ENCODE measurements at regions not wholly inside any gene's neighbourhood (a gene's known extent, or its start where the extent isn't known, plus 50 kb on each side); places are given as distances from the start of the nearest gene placed in this dataset.
"Not testable (repeated sequence)": the region's sequence is repeated elsewhere in the genome, so short reads cannot be mapped to it uniquely, and the experiment has no call there.

DNA sequence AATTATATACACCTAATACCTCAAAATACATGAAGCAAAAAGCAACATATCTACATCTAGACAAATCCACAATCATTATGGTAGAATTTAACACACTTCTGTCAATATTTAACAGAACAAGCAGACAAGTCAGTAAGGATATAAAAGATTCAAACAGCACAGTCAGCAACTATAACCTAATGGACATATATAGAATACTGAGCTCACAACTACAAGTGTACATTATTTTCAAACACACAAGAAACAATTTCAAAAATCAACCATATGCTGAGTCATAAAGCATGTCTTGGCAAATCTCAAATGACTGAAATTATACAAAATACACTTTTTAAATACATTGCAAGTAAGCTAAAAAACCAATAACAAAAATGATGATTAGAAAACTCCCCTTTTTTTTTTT, 178.0 kb downstream of the TOMM20 start:
- Histone ChIP-seq H3K9me3 (ENCODE audit: low read depth) (peaks cover 6% of the 10 kb centered on the region), H3K27me3 (no peaks in the 10 kb centered on the region), H3K4me1 (peaks cover 19% of the 10 kb centered on the region), H3K4me2 (no peak overlapping the region), H2AFZ (replicated peaks) (no peak overlapping the region), H4K20me1 (ENCODE audit: low read depth) (no peaks in the 10 kb centered on the region), H3K4me3 (no peak overlapping the region), H3K9ac (no peak overlapping the region), H3K27ac (no peak overlapping the region), H3K79me2 (ENCODE audit: low read depth) (no peaks in the 10 kb centered on the region), H3F3A (ENCODE audit: low read depth) (peaks cover 5% of the 10 kb centered on the region), H3K36me3 (no peaks in the 10 kb centered on the region)
- Mint-ChIP-seq H3K27me3 (ENCODE audit: insufficient read depth, low read depth) (peaks cover 9% of the 10 kb centered on the region), H3K36me3 (peaks cover 1% of the 10 kb centered on the region), H3K27ac (no peak overlapping the region), H3K4me1 (peaks cover 43% of the 10 kb centered on the region), H3K9me3 (peaks cover 19% of the 10 kb centered on the region), H3K4me3 (no peak overlapping the region)
- TF ChIP-seq CTCF (IDR thresholded peaks at IDR 0.05), result no peak
- TF ChIP-seq EZH2phosphoT487 (IDR thresholded peaks at IDR 0.05), result no peak
- no peak for TF ChIP-seq EZH2 (IDR thresholded peaks at IDR 0.05)
- DNase-seq (ENCODE audit: low spot score), result no peak

- not testable (repeated sequence) for H3K9me3 ChIP-seq (ENCODE audit: low read depth); H3K36me3 Mint-ChIP-seq; H3K27me3 ChIP-seq; H3K4me1 ChIP-seq; H3K4me2 ChIP-seq; H3K36me3 ChIP-seq; H4K20me1 ChIP-seq (ENCODE audit: low read depth); H3F3A ChIP-seq (ENCODE audit: low read depth); H3K27ac ChIP-seq; DNase-seq (ENCODE audit: low spot score); H3K79me2 ChIP-seq (ENCODE audit: low read depth); H3K27ac Mint-ChIP-seq; H3K9ac ChIP-seq; H3K4me3 ChIP-seq; H2AFZ ChIP-seq (replicated peaks); H3K27me3 Mint-ChIP-seq (ENCODE audit: insufficient read depth, low read depth); H3K4me3 Mint-ChIP-seq
- Mint-ChIP-seq H3K4me1 (peaks cover 32% of the 10 kb centered on the region), H3K9me3 (peaks cover 26% of the 10 kb centered on the region)
Observed at GRCh38 chr1:234949528-234949927, 179.1 kb downstream of the TOMM20 start.

DNA sequence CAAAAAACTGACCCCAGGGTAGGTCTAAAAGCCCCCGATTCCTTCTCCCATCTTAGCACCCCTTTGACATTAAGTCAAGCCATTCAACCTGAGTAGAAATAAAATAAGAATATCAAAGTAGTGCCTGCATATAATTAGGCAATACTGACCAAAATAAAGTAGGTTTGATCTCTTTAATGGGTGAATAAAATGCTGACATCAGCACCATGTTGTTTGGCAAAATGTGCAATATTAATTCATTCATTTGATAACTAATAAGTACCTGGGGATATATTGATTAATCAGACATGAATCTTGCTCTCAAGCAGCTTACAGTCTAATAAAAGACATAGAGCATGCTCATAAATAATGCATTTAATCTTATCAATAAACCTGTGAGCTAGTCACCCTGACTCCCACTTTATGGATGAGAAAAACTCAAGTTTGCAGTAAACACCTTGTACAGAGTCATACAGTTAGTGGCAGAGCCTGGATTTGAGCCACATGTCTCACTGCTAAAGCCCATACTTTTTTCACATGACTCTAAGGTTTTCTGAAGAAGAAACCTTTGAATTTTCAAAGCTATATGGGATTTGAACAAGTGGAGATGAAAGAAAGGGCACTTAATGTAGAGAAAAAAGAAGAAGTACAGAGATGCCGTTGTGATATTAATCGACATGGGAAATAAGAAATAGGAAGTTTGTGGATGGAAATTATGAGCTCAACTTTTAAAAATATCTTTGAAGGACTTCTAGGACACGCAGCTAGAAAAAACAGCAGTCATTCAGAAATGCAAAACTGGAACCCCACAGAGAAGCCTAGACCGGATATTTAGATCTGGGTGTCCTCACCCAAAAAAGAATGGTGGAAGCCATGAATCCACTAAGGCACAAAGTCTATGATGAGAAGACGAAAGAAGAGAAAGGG, 183.9 kb downstream of the TOMM20 start:
- no peaks in the 10 kb centered on the region for H3F3A ChIP-seq (ENCODE audit: low read depth)
- Mint-ChIP-seq H3K9me3 (peaks cover 25% of the 10 kb centered on the region), H3K27ac (no peak overlapping the region), H3K27me3 (ENCODE audit: insufficient read depth, low read depth) (peaks cover 4% of the 10 kb centered on the region), H3K36me3 (no peaks in the 10 kb centered on the region), H3K4me3 (no peak overlapping the region), H3K4me1 (peaks cover 12% of the 10 kb centered on the region)
- H3K4me3 ChIP-seq, result no peak overlapping the region
- no peaks in the 10 kb centered on the region for H3K36me3 ChIP-seq
- no peak for TF ChIP-seq EZH2phosphoT487 (IDR thresholded peaks at IDR 0.05)
- TF ChIP-seq CTCF (IDR thresholded peaks at IDR 0.05), result no peak
- TF ChIP-seq EZH2 (IDR thresholded peaks at IDR 0.05), result no peak
- no peaks in the 10 kb centered on the region for H3K79me2 ChIP-seq (ENCODE audit: low read depth)
- no peak overlapping the region for H3K9ac ChIP-seq
- no peak overlapping the region for H2AFZ ChIP-seq (replicated peaks)
- no peak overlapping the region for H3K4me2 ChIP-seq
- no peaks in the 10 kb centered on the region for H3K27me3 ChIP-seq
- no peak for DNase-seq (ENCODE audit: low spot score)
- no peaks in the 10 kb centered on the region for H4K20me1 ChIP-seq (ENCODE audit: low read depth)
- H3K27ac ChIP-seq, result no peak overlapping the region
- peaks cover 3% of the 10 kb centered on the region for H3K9me3 ChIP-seq (ENCODE audit: low read depth)
- no peaks in the 10 kb centered on the region for H3K4me1 ChIP-seq

- Histone ChIP-seq H3K36me3 (no peaks in the 10 kb centered on the region), H3K4me3 (no peak overlapping the region), H3K27ac (no peak overlapping the region), H3K9ac (no peak overlapping the region), H3K4me2 (no peak overlapping the region), H3K4me1 (no peaks in the 10 kb centered on the region), H3F3A (ENCODE audit: low read depth) (no peaks in the 10 kb centered on the region), H2AFZ (replicated peaks) (no peak overlapping the region), H3K79me2 (ENCODE audit: low read depth) (no peaks in the 10 kb centered on the region), H3K9me3 (ENCODE audit: low read depth) (no peaks in the 10 kb centered on the region), H4K20me1 (ENCODE audit: low read depth) (no peaks in the 10 kb centered on the region), H3K27me3 (no peaks in the 10 kb centered on the region)
- H3K36me3 Mint-ChIP-seq, result no peaks in the 10 kb centered on the region
- DNase-seq (ENCODE audit: low spot score), result no peak
- H3K27ac Mint-ChIP-seq, result no peak overlapping the region
- no peak overlapping the region for H3K4me3 Mint-ChIP-seq
- H3K4me1 Mint-ChIP-seq, result peaks cover 12% of the 10 kb centered on the region
- H3K27me3 Mint-ChIP-seq (ENCODE audit: insufficient read depth, low read depth), result peaks cover 2% of the 10 kb centered on the region
- TF ChIP-seq EZH2 (IDR thresholded peaks at IDR 0.05), result no peak
- no peak for TF ChIP-seq EZH2phosphoT487 (IDR thresholded peaks at IDR 0.05)
- no peak for TF ChIP-seq CTCF (IDR thresholded peaks at IDR 0.05)
- H3K9me3 Mint-ChIP-seq, result peaks cover 18% of the 10 kb centered on the region
Observed at GRCh38 chr1:234943836-234944402, 184.7 kb downstream of the TOMM20 start.

Measured in neural progenitor cell (in vitro differentiated cells).